ENCODE measurements at regions not wholly inside any gene's neighbourhood (a gene's known extent, or its start where the extent isn't known, plus 50 kb on each side); places are given as distances from the start of the nearest gene placed in this dataset.
A peak's percentile ranks its signal among the peaks of the same experiment; 100 is the strongest.
"Not testable (repeated sequence)": the region's sequence is repeated elsewhere in the genome, so short reads cannot be mapped to it uniquely, and the experiment has no call there.

- POLR2A ChIA-PET: no interaction called here
- CTCF ChIA-PET: interaction anchor here (0.6 to 4.4 kb wide), 23 partner anchors 10 to 686 kb away, joined by 3 to 47 read pairs (median 4); no protein-coding TSS in a partner anchor
- peak; percentile 90 for TF ChIP-seq CTCF (IDR thresholded peaks at IDR 0.05; ENCODE audit: control extremely low read depth, extremely low read depth, low read depth, missing control alignments)
- DNase-seq (ENCODE audit: extremely low spot score): peak; percentile 83
Measured at GRCh38 chr2:14903709-14904374, 271.3 kb downstream of the LRATD1 start.

- CTCF ChIA-PET: interaction anchor here (1.2 to 4.4 kb wide), 8 partner anchors 12 to 685 kb away, joined by 3 to 47 read pairs (median 4); no protein-coding TSS in a partner anchor
- DNase-seq (ENCODE audit: extremely low spot score); POLR2A ChIA-PET: not testable (repeated sequence)
Measured at GRCh38 chr2:14904378-14904777, 271.9 kb downstream of the LRATD1 start.

- TF ChIP-seq CTCF (IDR thresholded peaks at IDR 0.05; ENCODE audit: control extremely low read depth, extremely low read depth, low read depth, missing control alignments): no peak
- POLR2A ChIA-PET: no interaction called here
- CTCF ChIA-PET: no interaction called here
- DNase-seq (ENCODE audit: extremely low spot score): no peak
Measured at GRCh38 chr2:14905571-14905970, 273.1 kb downstream of the LRATD1 start.

- peak; percentile 7 for TF ChIP-seq CTCF (IDR thresholded peaks at IDR 0.05; ENCODE audit: control extremely low read depth, extremely low read depth, low read depth, missing control alignments)
- POLR2A ChIA-PET: no interaction called here
- no peak for DNase-seq (ENCODE audit: extremely low spot score)
- CTCF ChIA-PET: interaction anchor here (1.3 kb wide), 1 partner anchor 10 kb away, joined by 3 read pairs; no protein-coding TSS in a partner anchor
Measured at GRCh38 chr2:14907014-14907612, 274.6 kb downstream of the LRATD1 start.

- no peak for TF ChIP-seq CTCF (IDR thresholded peaks at IDR 0.05; ENCODE audit: control extremely low read depth, extremely low read depth, low read depth, missing control alignments)
- CTCF ChIA-PET: interaction anchor here (1.4 to 1.9 kb wide), 3 partner anchors 14 to 668 kb away, joined by 4 to 6 read pairs (median 4); no protein-coding TSS in a partner anchor
- POLR2A ChIA-PET: no interaction called here
- no peak for DNase-seq (ENCODE audit: extremely low spot score)
Measured at GRCh38 chr2:14909795-14910194, 277.3 kb downstream of the LRATD1 start.

GRCh38 chr2:14910654-14911053 lies 278.1 kb downstream of the LRATD1 start:
- TF ChIP-seq CTCF (IDR thresholded peaks at IDR 0.05; ENCODE audit: control extremely low read depth, extremely low read depth, low read depth, missing control alignments): no peak
- no peak for DNase-seq (ENCODE audit: extremely low spot score)
- ChIA-PET POLR2A (no interaction called here), CTCF (interaction anchor here (1.4 kb wide), 2 partner anchors 13 to 602 kb away, joined by 4 read pairs; no protein-coding TSS in a partner anchor)

- DNase-seq (ENCODE audit: extremely low spot score): no peak
- POLR2A ChIA-PET: no interaction called here
- no peak for TF ChIP-seq CTCF (IDR thresholded peaks at IDR 0.05; ENCODE audit: control extremely low read depth, extremely low read depth, low read depth, missing control alignments)
- CTCF ChIA-PET: interaction anchor here (1.6 to 4.9 kb wide), 2 partner anchors 12 to 13 kb away, joined by 3 to 35 read pairs; no protein-coding TSS in a partner anchor
Measured at GRCh38 chr2:14915983-14916382, 283.5 kb downstream of the LRATD1 start.
